Activated naive CD8-positive, alpha-beta T cell treated with anti-CD3 and anti-CD28 coated beads, Interleukin-2, amount 10 ng/mL, durations not matched to agents 7 days and 5 days (primary cell): ENCODE measurements at regions not wholly inside any gene's neighbourhood (a gene's known extent, or its start where the extent isn't known, plus 50 kb on each side); places are given as distances from the start of the nearest gene placed in this dataset.

ENCODE experiments used
- ATAC-seq: fragments of 150-1000 bp; cut with Tn5 transposase; one replicate; pipeline ENCODE4 v1.10.0; 2021; ENCODE audit warnings: low read depth, moderate library complexity
- POLR2A ChIA-PET: fragments of 350-600 bp; sonication (Branson Sonifier 250); formaldehyde crosslinking; loops from one replicate; lab custom pipeline; 2021; ENCODE audit warnings: antibody characterized with exemption; lab: Charles Lee
- DNase-seq: peaks from one replicate; pipeline ENCODE4 v3.0.0; 2021
- H3K27ac Mint-ChIP-seq: one replicate; pipeline ENCODE4 v1.8.0; 2022; ENCODE audit warnings: mild to moderate bottlenecking, mixed read lengths
- H3K27me3 Mint-ChIP-seq: one replicate; pipeline ENCODE4 v1.8.0; 2022; ENCODE audit warnings: mild to moderate bottlenecking, moderate library complexity, mixed read lengths
- H3K36me3 Mint-ChIP-seq: one replicate; pipeline ENCODE4 v1.8.0; 2021; ENCODE audit warnings: mild to moderate bottlenecking, mixed read lengths
- H3K4me1 Mint-ChIP-seq: one replicate; pipeline ENCODE4 v1.8.0; 2021; ENCODE audit warnings: mixed read lengths
- H3K4me3 Mint-ChIP-seq: one replicate; pipeline ENCODE4 v1.8.0; 2022; ENCODE audit warnings: mild to moderate bottlenecking, moderate library complexity, mixed read lengths
- H3K9me3 Mint-ChIP-seq: one replicate; pipeline ENCODE4 v1.8.0; 2021; ENCODE audit warnings: mixed read lengths

GRCh38 chr6:25062070-25062811 lies 126.5 kb upstream of the RIPOR2 start:
- ATAC-seq (no peak), DNase-seq (no peak)
- peaks cover 3% of the 10 kb centered on the region for H3K27me3 Mint-ChIP-seq
- POLR2A ChIA-PET: interaction anchor here (0.5 to 1.4 kb wide), 3 partner anchors 35 to 1041 kb away, joined by 3 to 5 read pairs (median 3); a partner anchor contains a TSS
- H3K27ac Mint-ChIP-seq: no peak overlapping the region
- no peak overlapping the region for H3K4me3 Mint-ChIP-seq
- H3K36me3 Mint-ChIP-seq: no peaks in the 10 kb centered on the region
- no peaks in the 10 kb centered on the region for H3K9me3 Mint-ChIP-seq
- H3K4me1 Mint-ChIP-seq: peaks cover 11% of the 10 kb centered on the region

GRCh38 chr6:25064006-25064405 lies 128.2 kb upstream of the RIPOR2 start:
- no peak for DNase-seq
- POLR2A ChIA-PET: no interaction called here
- no peak overlapping the region for H3K4me3 Mint-ChIP-seq
- H3K36me3 Mint-ChIP-seq: no peaks in the 10 kb centered on the region
- peaks cover 7% of the 10 kb centered on the region for H3K27me3 Mint-ChIP-seq
- peaks cover 5% of the 10 kb centered on the region for H3K4me1 Mint-ChIP-seq
- H3K27ac Mint-ChIP-seq: no peak overlapping the region
- ATAC-seq: no peak
- no peaks in the 10 kb centered on the region for H3K9me3 Mint-ChIP-seq

- Mint-ChIP-seq H3K36me3 (peaks cover 5% of the 10 kb centered on the region), H3K4me1 (peaks cover 3% of the 10 kb centered on the region), H3K27me3 (peaks cover 7% of the 10 kb centered on the region), H3K9me3 (no peaks in the 10 kb centered on the region), H3K4me3 (no peak overlapping the region), H3K27ac (no peak overlapping the region)
- POLR2A ChIA-PET: no interaction called here
- no peak for DNase-seq
- no peak for ATAC-seq
Measured at GRCh38 chr6:25065666-25066065, 129.9 kb upstream of the RIPOR2 start.

- no peak overlapping the region for H3K4me3 Mint-ChIP-seq
- DNase-seq (no peak), ATAC-seq (no peak)
- peaks cover 5% of the 10 kb centered on the region for H3K36me3 Mint-ChIP-seq
- no peak overlapping the region for H3K27ac Mint-ChIP-seq
- peaks cover 3% of the 10 kb centered on the region for H3K4me1 Mint-ChIP-seq
- H3K27me3 Mint-ChIP-seq: peaks cover 7% of the 10 kb centered on the region
- no peaks in the 10 kb centered on the region for H3K9me3 Mint-ChIP-seq
- POLR2A ChIA-PET: no interaction called here
Measured at GRCh38 chr6:25066593-25066992, 130.8 kb upstream of the RIPOR2 start.

- ATAC-seq: no peak
- POLR2A ChIA-PET: interaction anchor here (1.2 to 1.3 kb wide), 2 partner anchors 13 to 211 kb away, joined by 3 to 5 read pairs; no protein-coding TSS in a partner anchor
- H3K4me1 Mint-ChIP-seq: peaks cover 2% of the 10 kb centered on the region
- H3K27me3 Mint-ChIP-seq: peaks cover 10% of the 10 kb centered on the region
- H3K27ac Mint-ChIP-seq: no peak overlapping the region
- no peak overlapping the region for H3K4me3 Mint-ChIP-seq
- peaks cover 5% of the 10 kb centered on the region for H3K36me3 Mint-ChIP-seq
- no peak for DNase-seq
- no peaks in the 10 kb centered on the region for H3K9me3 Mint-ChIP-seq
Measured at GRCh38 chr6:25068866-25069265, 133.1 kb upstream of the RIPOR2 start.

- POLR2A ChIA-PET: interaction anchor here (0.6 to 1.5 kb wide), 4 partner anchors 28 to 385 kb away, joined by 3 to 12 read pairs (median 6); no protein-coding TSS in a partner anchor
- peak overlapping the region; percentile 62 for H3K4me3 Mint-ChIP-seq
- H3K27ac Mint-ChIP-seq: peak overlapping the region; percentile 83
- ATAC-seq (peak; percentile 87), DNase-seq (peak; percentile 73)
- no peaks in the 10 kb centered on the region for H3K9me3 Mint-ChIP-seq
- H3K4me1 Mint-ChIP-seq: peaks cover 4% of the 10 kb centered on the region
- H3K36me3 Mint-ChIP-seq: peaks cover 6% of the 10 kb centered on the region
- H3K27me3 Mint-ChIP-seq: peaks cover 12% of the 10 kb centered on the region
Measured at GRCh38 chr6:25070547-25071366, 135.0 kb upstream of the RIPOR2 start.

- peaks cover 5% of the 10 kb centered on the region for H3K4me1 Mint-ChIP-seq
- peaks cover 22% of the 10 kb centered on the region for H3K36me3 Mint-ChIP-seq
- DNase-seq (no peak), ATAC-seq (no peak)
- peaks cover 2% of the 10 kb centered on the region for H3K27me3 Mint-ChIP-seq
- H3K9me3 Mint-ChIP-seq: no peaks in the 10 kb centered on the region
- H3K27ac Mint-ChIP-seq: no peak overlapping the region
- H3K4me3 Mint-ChIP-seq: no peak overlapping the region
- POLR2A ChIA-PET: no interaction called here
Measured at GRCh38 chr6:25078141-25078540, 142.4 kb upstream of the RIPOR2 start.

GRCh38 chr6:25083784-25084507 lies 148.2 kb upstream of the RIPOR2 start:
- H3K4me3 Mint-ChIP-seq: no peak overlapping the region
- POLR2A ChIA-PET: no interaction called here
- no peak overlapping the region for H3K27ac Mint-ChIP-seq
- H3K36me3 Mint-ChIP-seq: peaks cover 30% of the 10 kb centered on the region
- no peaks in the 10 kb centered on the region for H3K27me3 Mint-ChIP-seq
- ATAC-seq (no peak), DNase-seq (no peak)
- H3K4me1 Mint-ChIP-seq: peaks cover 10% of the 10 kb centered on the region
- H3K9me3 Mint-ChIP-seq: no peaks in the 10 kb centered on the region

- ATAC-seq (no peak), DNase-seq (no peak)
- Mint-ChIP-seq H3K27ac (no peak overlapping the region), H3K4me1 (peaks cover 11% of the 10 kb centered on the region), H3K36me3 (peaks cover 35% of the 10 kb centered on the region), H3K9me3 (no peaks in the 10 kb centered on the region), H3K4me3 (no peak overlapping the region), H3K27me3 (no peaks in the 10 kb centered on the region)
- POLR2A ChIA-PET: interaction anchor here (0.6 kb wide), 1 partner anchor 1040 kb away, joined by 3 read pairs; no protein-coding TSS in a partner anchor
Measured at GRCh38 chr6:25084508-25084833, 148.7 kb upstream of the RIPOR2 start.

GRCh38 chr6:25085756-25086155 lies 150.0 kb upstream of the RIPOR2 start:
- DNase-seq (no peak), ATAC-seq (peak; percentile 83)
- POLR2A ChIA-PET: interaction anchor here (0.9 to 2.0 kb wide), 3 partner anchors 52 to 368 kb away, joined by 3 to 9 read pairs (median 3); no protein-coding TSS in a partner anchor
- no peaks in the 10 kb centered on the region for H3K9me3 Mint-ChIP-seq
- no peaks in the 10 kb centered on the region for H3K27me3 Mint-ChIP-seq
- peaks cover 12% of the 10 kb centered on the region for H3K4me1 Mint-ChIP-seq
- peaks cover 35% of the 10 kb centered on the region for H3K36me3 Mint-ChIP-seq
- H3K27ac Mint-ChIP-seq: peak overlapping the region; percentile 63
- H3K4me3 Mint-ChIP-seq: peak overlapping the region; percentile 41

GRCh38 chr6:25086500-25087091 lies 150.8 kb upstream of the RIPOR2 start:
- Mint-ChIP-seq H3K9me3 (no peaks in the 10 kb centered on the region), H3K36me3 (peaks cover 37% of the 10 kb centered on the region), H3K27me3 (no peaks in the 10 kb centered on the region), H3K4me1 (peaks cover 12% of the 10 kb centered on the region), H3K4me3 (peak overlapping the region; percentile 53), H3K27ac (no peak overlapping the region)
- no peak for ATAC-seq
- POLR2A ChIA-PET: interaction anchor here (1.1 to 2.0 kb wide), 2 partner anchors 52 to 369 kb away, joined by 3 to 9 read pairs; no protein-coding TSS in a partner anchor
- no peak for DNase-seq

GRCh38 chr6:25088513-25088912 lies 152.8 kb upstream of the RIPOR2 start:
- Mint-ChIP-seq H3K9me3 (no peaks in the 10 kb centered on the region), H3K4me1 (peaks cover 12% of the 10 kb centered on the region), H3K27me3 (no peaks in the 10 kb centered on the region), H3K4me3 (no peak overlapping the region), H3K36me3 (peaks cover 39% of the 10 kb centered on the region), H3K27ac (no peak overlapping the region)
- no peak for ATAC-seq
- POLR2A ChIA-PET: no interaction called here
- no peak for DNase-seq

GRCh38 chr6:25089442-25089841 lies 153.7 kb upstream of the RIPOR2 start:
- Mint-ChIP-seq H3K9me3 (no peaks in the 10 kb centered on the region), H3K27ac (peak overlapping the region; percentile 18), H3K4me3 (no peak overlapping the region), H3K4me1 (peaks cover 12% of the 10 kb centered on the region), H3K27me3 (no peaks in the 10 kb centered on the region), H3K36me3 (peaks cover 40% of the 10 kb centered on the region)
- no peak for ATAC-seq
- POLR2A ChIA-PET: no interaction called here
- DNase-seq: no peak
